Liver (tissue), 3 donors: ENCODE measurements at regions not wholly inside any gene's neighbourhood (a gene's known extent, or its start where the extent isn't known, plus 50 kb on each side); places are given as distances from the start of the nearest gene placed in this dataset.

Experiments used
- EGR1 ChIP-seq, 2 donors: IDR thresholded peaks; 2 replicates each; pipeline ENCODE4 v1.6.1; 2016 to 2018; ENCODE audit warnings: antibody characterized with exemption in 2 of 2, low read depth in 2 of 2
- FOXA2 ChIP-seq: IDR thresholded peaks from 2 replicates; pipeline ENCODE4 v1.6.1; 2016; ENCODE audit warnings: antibody characterized with exemption
- GABPA ChIP-seq, 2 donors: IDR thresholded peaks in 1 of 2; conservative IDR thresholded peaks in 1 of 2; 2 replicates each; pipeline ENCODE4 v1.6.1; 2016; ENCODE audit warnings: antibody characterized with exemption in 2 of 2, mild to moderate bottlenecking in 1 of 2, moderate library complexity in 1 of 2
- HNF4A ChIP-seq, 2 donors: conservative IDR thresholded peaks; 2 replicates each; pipeline ENCODE4 v1.6.1; 2016; ENCODE audit warnings: antibody characterized with exemption in 2 of 2, mild to moderate bottlenecking in 2 of 2
- JUND ChIP-seq, 2 donors: IDR thresholded peaks; 2 replicates each; pipeline ENCODE4 v1.6.1; 2016; ENCODE audit warnings: antibody characterized with exemption in 2 of 2
- NR2F2 ChIP-seq: IDR thresholded peaks from 2 replicates; pipeline ENCODE4 v1.6.1; 2016; ENCODE audit warnings: antibody characterized with exemption
- RAD21 ChIP-seq, 2 donors: IDR thresholded peaks; 2 replicates each; pipeline ENCODE4 v1.6.1; 2016; ENCODE audit warnings: antibody characterized with exemption in 2 of 2, mild to moderate bottlenecking in 2 of 2
- SP1 ChIP-seq: IDR thresholded peaks from 2 replicates; pipeline ENCODE4 v1.6.1; 2018; ENCODE audit warnings: antibody characterized with exemption, mild to moderate bottlenecking
- TAF1 ChIP-seq: conservative IDR thresholded peaks from 2 replicates; pipeline ENCODE4 v1.6.1; 2016; ENCODE audit warnings: antibody characterized with exemption, mild to moderate bottlenecking
- YY1 ChIP-seq: IDR thresholded peaks from 2 replicates; pipeline ENCODE4 v1.6.1; 2016; ENCODE audit warnings: antibody characterized with exemption, mild to moderate bottlenecking
- TF ChIP-seq, protein P1 (sequence below): fragments of 150-350 bp; IDR thresholded peaks from 2 replicates; pipeline ENCODE4 v1.5.1; 2017; ENCODE audit warnings: improper control_type of control experiment, low read depth, low read length; ENCODE audit not compliant: missing input control
- TF ChIP-seq, protein P2 (sequence below): IDR thresholded peaks from 2 replicates; pipeline ENCODE4 v1.6.1; 2016; ENCODE audit warnings: antibody characterized with exemption, mild to moderate bottlenecking
- TF ChIP-seq, protein P3 (sequence below): IDR thresholded peaks from 2 replicates; pipeline ENCODE4 v1.6.1; 2016; ENCODE audit warnings: antibody characterized with exemption
- donor health status: healthy.
- donor health status: healthy.

DNA sequence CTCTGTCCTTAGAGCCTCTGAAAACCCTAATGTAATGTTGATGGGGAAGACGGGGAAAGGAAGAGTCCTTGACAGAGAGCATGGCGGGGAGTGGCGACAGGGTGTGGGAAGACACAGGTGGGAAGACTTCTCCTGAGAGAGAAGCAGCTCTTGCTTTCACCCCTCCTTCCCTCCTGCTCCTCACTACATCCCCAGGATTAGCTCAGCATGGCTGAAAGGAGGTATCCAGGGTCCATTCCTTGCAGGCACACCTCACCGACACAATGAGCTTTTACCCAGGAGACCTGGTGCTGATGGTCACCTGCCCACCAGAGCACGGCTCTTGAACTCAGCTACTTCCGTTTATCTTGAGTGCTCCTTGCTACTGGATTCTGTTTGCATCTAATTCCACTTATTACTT lies 469.3 kb downstream of the CDH26 start:
- TF ChIP-seq, protein P1, sequence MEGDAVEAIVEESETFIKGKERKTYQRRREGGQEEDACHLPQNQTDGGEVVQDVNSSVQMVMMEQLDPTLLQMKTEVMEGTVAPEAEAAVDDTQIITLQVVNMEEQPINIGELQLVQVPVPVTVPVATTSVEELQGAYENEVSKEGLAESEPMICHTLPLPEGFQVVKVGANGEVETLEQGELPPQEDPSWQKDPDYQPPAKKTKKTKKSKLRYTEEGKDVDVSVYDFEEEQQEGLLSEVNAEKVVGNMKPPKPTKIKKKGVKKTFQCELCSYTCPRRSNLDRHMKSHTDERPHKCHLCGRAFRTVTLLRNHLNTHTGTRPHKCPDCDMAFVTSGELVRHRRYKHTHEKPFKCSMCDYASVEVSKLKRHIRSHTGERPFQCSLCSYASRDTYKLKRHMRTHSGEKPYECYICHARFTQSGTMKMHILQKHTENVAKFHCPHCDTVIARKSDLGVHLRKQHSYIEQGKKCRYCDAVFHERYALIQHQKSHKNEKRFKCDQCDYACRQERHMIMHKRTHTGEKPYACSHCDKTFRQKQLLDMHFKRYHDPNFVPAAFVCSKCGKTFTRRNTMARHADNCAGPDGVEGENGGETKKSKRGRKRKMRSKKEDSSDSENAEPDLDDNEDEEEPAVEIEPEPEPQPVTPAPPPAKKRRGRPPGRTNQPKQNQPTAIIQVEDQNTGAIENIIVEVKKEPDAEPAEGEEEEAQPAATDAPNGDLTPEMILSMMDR, result no peak
- TF ChIP-seq RAD21 (IDR thresholded peaks at IDR 0.05) (no peak), FOXA2 (no peak), SP1 (no peak), EGR1 (IDR thresholded peaks at IDR 0.05; ENCODE audit: low read depth in 2 of 2) (no peak), GABPA (IDR thresholded peaks at IDR 0.05 in 1 of 2, conservative IDR thresholded peaks at IDR 0.05 in 1 of 2) (no peak), HNF4A (conservative IDR thresholded peaks at IDR 0.05) (no peak), JUND (IDR thresholded peaks at IDR 0.05) (no peak), TAF1 (no peak), YY1 (no peak), NR2F2 (no peak)
- TF ChIP-seq, protein P2, sequence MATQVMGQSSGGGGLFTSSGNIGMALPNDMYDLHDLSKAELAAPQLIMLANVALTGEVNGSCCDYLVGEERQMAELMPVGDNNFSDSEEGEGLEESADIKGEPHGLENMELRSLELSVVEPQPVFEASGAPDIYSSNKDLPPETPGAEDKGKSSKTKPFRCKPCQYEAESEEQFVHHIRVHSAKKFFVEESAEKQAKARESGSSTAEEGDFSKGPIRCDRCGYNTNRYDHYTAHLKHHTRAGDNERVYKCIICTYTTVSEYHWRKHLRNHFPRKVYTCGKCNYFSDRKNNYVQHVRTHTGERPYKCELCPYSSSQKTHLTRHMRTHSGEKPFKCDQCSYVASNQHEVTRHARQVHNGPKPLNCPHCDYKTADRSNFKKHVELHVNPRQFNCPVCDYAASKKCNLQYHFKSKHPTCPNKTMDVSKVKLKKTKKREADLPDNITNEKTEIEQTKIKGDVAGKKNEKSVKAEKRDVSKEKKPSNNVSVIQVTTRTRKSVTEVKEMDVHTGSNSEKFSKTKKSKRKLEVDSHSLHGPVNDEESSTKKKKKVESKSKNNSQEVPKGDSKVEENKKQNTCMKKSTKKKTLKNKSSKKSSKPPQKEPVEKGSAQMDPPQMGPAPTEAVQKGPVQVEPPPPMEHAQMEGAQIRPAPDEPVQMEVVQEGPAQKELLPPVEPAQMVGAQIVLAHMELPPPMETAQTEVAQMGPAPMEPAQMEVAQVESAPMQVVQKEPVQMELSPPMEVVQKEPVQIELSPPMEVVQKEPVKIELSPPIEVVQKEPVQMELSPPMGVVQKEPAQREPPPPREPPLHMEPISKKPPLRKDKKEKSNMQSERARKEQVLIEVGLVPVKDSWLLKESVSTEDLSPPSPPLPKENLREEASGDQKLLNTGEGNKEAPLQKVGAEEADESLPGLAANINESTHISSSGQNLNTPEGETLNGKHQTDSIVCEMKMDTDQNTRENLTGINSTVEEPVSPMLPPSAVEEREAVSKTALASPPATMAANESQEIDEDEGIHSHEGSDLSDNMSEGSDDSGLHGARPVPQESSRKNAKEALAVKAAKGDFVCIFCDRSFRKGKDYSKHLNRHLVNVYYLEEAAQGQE, result no peak
- TF ChIP-seq, protein P3, sequence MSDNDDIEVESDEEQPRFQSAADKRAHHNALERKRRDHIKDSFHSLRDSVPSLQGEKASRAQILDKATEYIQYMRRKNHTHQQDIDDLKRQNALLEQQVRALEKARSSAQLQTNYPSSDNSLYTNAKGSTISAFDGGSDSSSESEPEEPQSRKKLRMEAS, result no peak
